Brain microvascular endothelial cell (primary cell): ENCODE measurements at regions not wholly inside any gene's neighbourhood (a gene's known extent, or its start where the extent isn't known, plus 50 kb on each side); places are given as distances from the start of the nearest gene placed in this dataset.

Experiments used
- DNase-seq: peaks from one replicate; pipeline ENCODE4 v3.0.0-alpha.2; 2020
- H3K27ac ChIP-seq: fragments of 250-450 bp; sonication (Bioruptor Pico); 2 replicates; pipeline ENCODE4 v1.5.1; 2020; ENCODE audit warnings: mild to moderate bottlenecking, moderate library complexity
- H3K27me3 ChIP-seq: fragments of 250-450 bp; sonication (Bioruptor Pico); replicated peaks from 2 replicates; pipeline ENCODE4 v1.5.1; 2020; ENCODE audit warnings: mild to moderate bottlenecking
- H3K36me3 ChIP-seq: fragments of 250-450 bp; sonication (Bioruptor Pico); replicated peaks from 2 replicates; pipeline ENCODE4 v1.5.1; 2020; ENCODE audit warnings: mild to moderate bottlenecking
- H3K4me3 ChIP-seq: 2 replicates; pipeline ENCODE4 v1.5.1; 2011; ENCODE audit warnings: low read depth, mild to moderate bottlenecking, control low read depth, low read length, moderate library complexity
- CTCF ChIP-seq: IDR thresholded peaks from 2 replicates; pipeline ENCODE4 v1.5.1; 2011; ENCODE audit warnings: low read depth, mild to moderate bottlenecking, moderate library complexity, low read length, control low read depth, inconsistent platforms; ENCODE audit errors: missing control alignments
- in situ Hi-C: cut with HindIII; loops from 2 replicates; pipeline ENCODE4 v1.10.0; 2017; ENCODE audit warnings: low sequenced_read_pairs, low pct_ligation_motif_present

GRCh38 chr13:88376760-88377388 is 705.7 kb downstream of the SLITRK5 start:
- TF ChIP-seq CTCF = no peak
- in situ Hi-C loops = no loop called here
- Histone ChIP-seq H3K4me3 (no peak overlapping the region), H3K27ac (no peak overlapping the region), H3K27me3 (no peaks in the 10 kb centered on the region), H3K36me3 (no peaks in the 10 kb centered on the region)
- no peak for DNase-seq

DNA sequence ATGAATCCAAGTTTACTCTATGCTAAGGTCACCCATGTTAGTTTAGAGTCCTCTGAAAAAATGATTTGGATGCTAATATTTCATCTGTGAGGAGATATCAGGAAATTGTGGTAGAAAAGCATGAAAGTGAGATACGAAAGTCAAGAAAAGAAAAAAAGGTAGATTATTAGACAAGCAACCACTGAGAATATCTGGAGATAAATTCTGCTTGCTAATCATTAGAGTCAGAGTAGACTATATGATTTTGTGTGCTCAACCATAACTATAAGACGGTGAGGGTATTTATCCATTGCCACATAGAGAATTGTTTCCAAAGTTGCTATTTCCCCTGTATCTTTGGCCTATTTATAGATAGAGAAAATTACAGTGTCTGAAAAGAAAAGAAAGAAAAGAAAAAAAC is 706.7 kb downstream of the SLITRK5 start:
- TF ChIP-seq CTCF = no peak
- Histone ChIP-seq H3K36me3 (no peaks in the 10 kb centered on the region), H3K4me3 (no peak overlapping the region), H3K27ac (no peak overlapping the region), H3K27me3 (no peaks in the 10 kb centered on the region)
- in situ Hi-C loops = no loop called here
- DNase-seq = no peak

GRCh38 chr13:88384542-88384941 is 713.4 kb downstream of the SLITRK5 start:
- no peaks in the 10 kb centered on the region for H3K36me3 ChIP-seq
- no peak overlapping the region for H3K4me3 ChIP-seq
- H3K27ac ChIP-seq = no peak overlapping the region
- TF ChIP-seq CTCF = no peak
- DNase-seq = no peak
- H3K27me3 ChIP-seq = no peaks in the 10 kb centered on the region
- in situ Hi-C loops = no loop called here

- TF ChIP-seq CTCF = no peak
- H3K27ac ChIP-seq = no peak overlapping the region
- H3K4me3 ChIP-seq = no peak overlapping the region
- no peaks in the 10 kb centered on the region for H3K36me3 ChIP-seq
- no peaks in the 10 kb centered on the region for H3K27me3 ChIP-seq
- no peak for DNase-seq
- in situ Hi-C loops = no loop called here
Measured at GRCh38 chr13:88395804-88396203, 724.6 kb downstream of the SLITRK5 start.

GRCh38 chr13:88411696-88412095 is 740.5 kb downstream of the SLITRK5 start:
- in situ Hi-C loops = no loop called here
- Histone ChIP-seq H3K27me3 (no peaks in the 10 kb centered on the region), H3K4me3 (no peak overlapping the region), H3K27ac (no peak overlapping the region), H3K36me3 (no peaks in the 10 kb centered on the region)
- TF ChIP-seq CTCF = no peak
- no peak for DNase-seq

DNA sequence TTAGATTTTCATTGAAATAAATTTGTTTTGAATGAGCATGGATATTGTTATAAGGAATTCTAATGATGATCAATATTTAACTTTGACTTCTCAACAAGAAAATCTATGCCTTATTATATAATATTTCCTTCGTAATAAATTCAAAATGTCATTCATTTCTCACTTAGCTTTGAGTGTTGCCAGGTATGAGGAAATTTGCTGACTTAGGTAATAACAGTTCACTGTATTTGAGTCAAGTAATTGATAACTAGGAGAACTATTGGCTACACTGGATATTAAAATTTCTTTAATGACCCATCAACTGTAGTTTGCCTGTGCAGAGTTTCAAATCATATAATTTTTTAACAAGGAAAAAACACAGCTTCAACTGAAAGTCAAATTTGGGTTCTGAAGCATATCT is 746.6 kb downstream of the SLITRK5 start:
- no peak overlapping the region for H3K4me3 ChIP-seq
- in situ Hi-C loops = no loop called here
- no peaks in the 10 kb centered on the region for H3K36me3 ChIP-seq
- no peak for DNase-seq
- no peak for TF ChIP-seq CTCF
- H3K27me3 ChIP-seq = no peaks in the 10 kb centered on the region
- H3K27ac ChIP-seq = no peak overlapping the region
